Memory B cell (primary cell): ENCODE measurements at regions not wholly inside any gene's neighbourhood (a gene's known extent, or its start where the extent isn't known, plus 50 kb on each side); places are given as distances from the start of the nearest gene placed in this dataset.
"Not testable (repeated sequence)": the region's sequence is repeated elsewhere in the genome, so short reads cannot be mapped to it uniquely, and the experiment has no call there.

Source experiments
- ATAC-seq: fragments of 150-1000 bp; cut with Tn5 transposase; 2 replicates; pipeline ENCODE4 v1.10.0; 2021; ENCODE audit warnings: low read depth, mild to moderate bottlenecking, moderate library complexity
- DNase-seq, 2 donors: peaks; one replicate each; pipeline ENCODE4 v3.0.0; 2022; ENCODE audit warnings: low spot score in 2 of 2
- H3K27ac Mint-ChIP-seq: one replicate; pipeline ENCODE4 v1.8.0; 2022; ENCODE audit warnings: mild to moderate bottlenecking, moderate library complexity, mixed read lengths
- H3K27me3 Mint-ChIP-seq: one replicate; pipeline ENCODE4 v1.8.0; 2022; ENCODE audit warnings: mixed read lengths
- H3K36me3 Mint-ChIP-seq: one replicate; pipeline ENCODE4 v1.8.0; 2022; ENCODE audit warnings: mild to moderate bottlenecking, mixed read lengths
- H3K4me1 Mint-ChIP-seq: one replicate; pipeline ENCODE4 v1.8.0; 2022; ENCODE audit warnings: mixed read lengths
- H3K4me3 Mint-ChIP-seq: one replicate; pipeline ENCODE4 v1.8.0; 2022; ENCODE audit warnings: mild to moderate bottlenecking, moderate library complexity, mixed read lengths
- H3K9me3 Mint-ChIP-seq: one replicate; pipeline ENCODE4 v1.8.0; 2022; ENCODE audit warnings: mixed read lengths

DNA sequence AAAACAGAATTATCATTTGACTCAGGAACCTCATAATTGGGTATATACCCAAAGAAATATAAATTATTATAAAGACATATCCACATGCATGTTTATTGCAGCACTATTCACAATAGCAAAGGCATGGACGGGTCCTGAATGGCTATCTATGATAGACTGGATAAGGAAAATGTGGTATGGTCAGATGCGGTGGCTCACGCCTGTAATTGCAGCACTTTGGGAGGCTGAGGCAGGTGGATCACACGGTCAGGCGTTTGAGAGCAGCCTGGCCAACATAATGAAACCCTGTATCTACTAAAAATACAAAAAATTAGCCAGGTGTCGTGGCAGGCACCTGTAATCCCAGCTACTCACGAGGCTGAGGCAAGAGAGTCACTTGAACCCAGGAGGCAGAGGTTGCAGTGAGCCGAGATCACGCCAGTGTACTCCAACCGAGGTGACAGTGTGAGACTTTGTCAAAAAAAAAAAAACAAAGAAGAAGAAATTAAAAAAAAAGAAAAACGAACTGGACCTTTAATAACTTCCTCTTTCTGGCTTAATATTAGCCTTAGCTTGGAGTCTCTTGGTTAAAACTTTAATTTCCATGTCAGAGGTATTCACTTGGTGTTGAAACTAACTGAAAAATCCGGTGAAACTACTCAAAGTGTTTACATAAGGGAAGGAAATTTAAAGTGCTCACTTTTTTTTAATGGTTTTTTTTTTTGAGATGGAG lies 104.4 kb downstream of the ZNF486 start:
- Mint-ChIP-seq H3K9me3 (no peaks in the 10 kb centered on the region), H3K4me1 (peaks cover 10% of the 10 kb centered on the region), H3K27ac (no peak overlapping the region)

DNA sequence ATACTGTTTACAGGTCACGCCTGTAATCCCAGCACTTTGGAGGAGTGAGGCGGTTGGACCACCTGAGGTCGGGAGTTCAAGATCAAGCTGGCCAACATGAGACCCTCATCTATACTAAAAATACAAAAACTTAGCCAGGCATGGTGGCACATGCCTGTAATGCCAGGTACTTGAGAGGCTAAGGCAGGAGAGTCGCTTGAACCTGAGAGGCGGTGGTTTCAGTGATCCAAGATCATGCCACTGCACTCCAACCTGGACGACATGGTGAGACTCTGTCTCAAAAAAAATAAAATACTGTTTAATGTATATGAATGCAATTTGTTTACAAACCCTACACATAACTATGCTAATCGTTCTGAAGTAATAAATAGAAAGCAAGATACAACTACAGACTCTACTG lies 102.4 kb downstream of the ZNF486 start:
- no peaks in the 10 kb centered on the region for H3K27me3 Mint-ChIP-seq
- no peaks in the 10 kb centered on the region for H3K9me3 Mint-ChIP-seq
- H3K27ac Mint-ChIP-seq, result no peak overlapping the region
- H3K4me1 Mint-ChIP-seq, result peaks cover 10% of the 10 kb centered on the region
- H3K36me3 Mint-ChIP-seq, result no peaks in the 10 kb centered on the region
- ATAC-seq, result no peak
- DNase-seq, result no peak
- H3K4me3 Mint-ChIP-seq, result no peak overlapping the region

More for the DNA sequence above, 104.4 kb downstream of the ZNF486 start:
- Mint-ChIP-seq H3K27me3 (no peaks in the 10 kb centered on the region), H3K4me3 (peak overlapping the region; percentile 49), H3K36me3 (no peaks in the 10 kb centered on the region)
- DNase-seq (no peak), ATAC-seq (no peak)

DNA sequence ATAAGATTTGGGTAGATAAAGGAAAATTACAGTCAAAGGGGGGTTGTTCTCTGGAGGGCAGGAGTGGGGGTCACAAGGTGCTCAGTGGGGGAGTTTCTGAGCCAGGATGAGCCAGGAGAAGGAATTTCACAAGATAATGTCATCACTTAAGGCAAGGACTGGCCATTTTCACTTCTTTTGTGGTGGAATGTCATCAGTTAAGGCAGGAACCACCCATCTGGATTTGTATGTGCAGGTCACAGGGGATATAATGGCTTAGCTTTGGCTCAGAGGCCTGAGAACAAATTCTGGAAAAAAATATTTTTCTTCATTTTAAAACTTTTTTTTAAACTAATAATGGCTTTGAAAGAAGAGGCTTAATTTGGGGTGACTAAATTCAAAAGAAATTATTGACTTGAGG lies 94.5 kb downstream of the ZNF486 start:
- H3K9me3 Mint-ChIP-seq, H3K27ac Mint-ChIP-seq: not testable (repeated sequence)

DNA sequence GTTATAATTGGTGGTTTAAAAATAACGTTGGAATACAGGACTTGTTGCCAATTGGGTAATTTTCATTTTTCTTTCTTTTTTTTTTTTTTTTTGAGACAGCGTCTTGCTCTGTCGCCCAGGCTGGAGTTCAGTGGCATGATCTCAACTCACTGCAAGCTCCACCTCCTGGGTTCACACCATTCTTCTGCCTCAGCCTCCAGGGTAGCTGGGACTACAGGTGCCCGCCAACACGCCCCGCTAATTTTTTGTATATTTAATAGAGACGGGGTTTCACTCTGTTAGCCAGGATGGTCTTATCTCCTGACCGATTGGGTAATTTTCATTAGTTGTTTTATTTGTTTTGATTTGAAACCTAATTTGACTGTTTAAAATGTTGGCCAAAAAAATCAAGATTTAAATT lies 93.7 kb downstream of the ZNF486 start:
- H3K36me3 Mint-ChIP-seq, H3K27ac Mint-ChIP-seq, H3K27me3 Mint-ChIP-seq, ATAC-seq, H3K9me3 Mint-ChIP-seq, DNase-seq, H3K4me1 Mint-ChIP-seq, H3K4me3 Mint-ChIP-seq: not testable (repeated sequence)

More for the DNA sequence above, 94.5 kb downstream of the ZNF486 start:
- H3K4me3 Mint-ChIP-seq, H3K27me3 Mint-ChIP-seq, ATAC-seq, DNase-seq, H3K4me1 Mint-ChIP-seq, H3K36me3 Mint-ChIP-seq: not testable (repeated sequence)

DNA sequence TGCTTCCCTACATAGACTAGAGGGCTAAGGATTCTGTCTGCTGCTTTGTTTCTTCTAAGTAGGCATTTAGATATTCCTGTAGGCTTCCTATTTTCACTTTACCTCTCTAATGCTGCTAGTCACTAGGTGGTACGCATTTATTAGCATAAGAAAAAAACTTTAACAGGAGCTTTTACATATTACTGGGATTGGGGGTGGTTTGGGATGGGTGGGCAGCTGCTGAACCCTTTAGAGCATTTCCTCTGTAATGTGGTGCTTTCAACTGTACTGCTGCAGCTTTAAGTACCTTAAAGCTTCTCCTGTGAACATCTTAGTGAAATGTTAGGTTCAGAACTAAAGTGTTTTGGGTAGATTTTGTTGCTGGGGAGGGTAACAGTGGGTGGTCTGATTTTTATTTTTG lies 92.6 kb downstream of the ZNF486 start:
- H3K27me3 Mint-ChIP-seq, result peaks cover 2% of the 10 kb centered on the region

DNA sequence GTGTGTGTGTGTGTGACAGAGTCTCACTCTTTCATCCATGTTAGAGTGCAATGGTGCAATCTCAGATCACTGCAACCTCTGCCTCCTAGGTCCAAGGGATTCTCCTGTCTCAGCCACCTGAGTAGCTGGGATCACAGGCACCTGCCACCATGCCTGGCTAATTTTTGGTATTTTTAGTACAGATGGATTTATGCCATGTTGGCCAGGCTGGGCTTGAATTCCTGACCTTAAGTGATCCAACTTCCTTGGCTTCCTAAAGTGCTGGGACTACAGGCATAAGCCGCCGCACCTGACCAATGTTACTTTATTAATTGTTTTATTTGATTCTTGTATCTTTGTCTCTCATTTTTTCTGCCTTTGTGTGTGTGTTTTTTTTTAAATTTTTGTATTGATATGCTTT lies 89.6 kb downstream of the ZNF486 start:
- no peak for ATAC-seq
- H3K27me3 Mint-ChIP-seq, result no peaks in the 10 kb centered on the region
- H3K4me1 Mint-ChIP-seq, result no peaks in the 10 kb centered on the region
- no peaks in the 10 kb centered on the region for H3K36me3 Mint-ChIP-seq
- no peak overlapping the region for H3K27ac Mint-ChIP-seq
- DNase-seq, result no peak
- no peak overlapping the region for H3K4me3 Mint-ChIP-seq
- no peaks in the 10 kb centered on the region for H3K9me3 Mint-ChIP-seq

More for the DNA sequence above, 92.6 kb downstream of the ZNF486 start:
- Mint-ChIP-seq H3K4me1 (no peaks in the 10 kb centered on the region), H3K27ac (no peak overlapping the region), H3K36me3 (no peaks in the 10 kb centered on the region), H3K9me3 (peaks cover 2% of the 10 kb centered on the region), H3K4me3 (no peak overlapping the region)
- ATAC-seq (no peak), DNase-seq (no peak)

DNA sequence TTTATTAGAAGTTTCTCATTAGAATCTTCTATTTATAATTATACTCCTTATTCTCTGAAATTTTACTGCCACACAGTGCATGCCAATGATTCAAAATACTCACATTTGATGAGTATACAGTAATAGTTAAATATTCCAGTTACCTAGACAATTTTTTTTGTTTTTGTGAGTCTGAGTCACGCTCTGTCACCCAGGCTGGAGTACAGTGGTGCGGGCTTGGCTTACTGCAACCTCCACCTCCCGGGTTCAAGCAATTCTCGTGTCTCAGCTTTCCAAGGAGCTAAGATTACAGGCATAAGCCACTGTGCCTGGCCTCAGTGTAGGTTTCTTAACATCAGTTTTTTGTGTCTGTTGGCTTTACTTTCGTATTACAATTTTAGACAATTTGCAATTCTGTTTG lies 87.1 kb downstream of the ZNF486 start:
- H3K36me3 Mint-ChIP-seq, result no peaks in the 10 kb centered on the region
- no peaks in the 10 kb centered on the region for H3K4me1 Mint-ChIP-seq
- no peak overlapping the region for H3K27ac Mint-ChIP-seq
- no peaks in the 10 kb centered on the region for H3K27me3 Mint-ChIP-seq
- DNase-seq (no peak), ATAC-seq (no peak)
- no peak overlapping the region for H3K4me3 Mint-ChIP-seq
- H3K9me3 Mint-ChIP-seq, result no peaks in the 10 kb centered on the region

DNA sequence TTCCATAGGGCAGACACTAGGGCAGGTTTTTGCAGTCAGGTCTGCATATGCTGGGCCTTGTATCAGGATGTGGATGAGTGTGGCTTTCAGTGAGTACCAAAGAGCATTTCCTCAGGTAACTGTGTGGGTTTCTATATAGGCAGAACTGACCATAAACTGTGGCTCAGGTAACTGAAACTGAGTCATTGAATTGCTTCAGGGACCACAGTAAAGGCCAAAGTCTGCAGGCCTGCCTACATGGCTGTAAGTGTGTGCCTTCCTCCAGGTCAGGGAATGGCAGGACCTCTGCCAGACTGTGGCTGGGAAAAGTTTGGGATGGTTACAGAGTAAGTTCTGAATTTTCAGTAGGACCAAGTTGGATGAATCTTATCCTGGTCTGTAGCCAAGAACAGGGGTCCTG lies 85.6 kb downstream of the ZNF486 start:
- H3K4me3 Mint-ChIP-seq, result no peak overlapping the region
- H3K27me3 Mint-ChIP-seq, result no peaks in the 10 kb centered on the region
- H3K9me3 Mint-ChIP-seq, result no peaks in the 10 kb centered on the region
- no peak overlapping the region for H3K27ac Mint-ChIP-seq
- no peaks in the 10 kb centered on the region for H3K4me1 Mint-ChIP-seq
- no peak for DNase-seq
- no peaks in the 10 kb centered on the region for H3K36me3 Mint-ChIP-seq
- no peak for ATAC-seq

DNA sequence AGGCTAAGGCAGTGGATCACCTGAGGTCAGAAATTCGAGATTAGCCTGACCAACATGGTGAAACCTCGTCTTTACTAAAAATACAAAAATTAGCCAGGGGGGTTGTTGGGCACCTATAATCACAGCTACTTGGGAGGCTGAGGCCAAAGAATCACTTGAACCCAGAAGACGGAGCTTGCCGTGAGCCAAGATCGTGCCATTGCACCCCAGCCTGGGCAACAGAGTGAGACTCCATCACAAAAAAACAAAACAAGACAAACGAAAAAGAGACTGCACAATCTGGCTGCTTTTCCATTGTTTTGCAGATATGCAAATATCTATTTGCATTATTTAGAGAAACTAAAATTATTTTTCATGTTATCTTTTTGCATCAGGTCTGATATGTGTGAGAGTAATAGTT lies 83.6 kb downstream of the ZNF486 start:
- no peak overlapping the region for H3K27ac Mint-ChIP-seq
- no peaks in the 10 kb centered on the region for H3K27me3 Mint-ChIP-seq
- DNase-seq (no peak), ATAC-seq (no peak)
- no peaks in the 10 kb centered on the region for H3K36me3 Mint-ChIP-seq
- no peaks in the 10 kb centered on the region for H3K4me1 Mint-ChIP-seq
- H3K9me3 Mint-ChIP-seq, result no peaks in the 10 kb centered on the region
- no peak overlapping the region for H3K4me3 Mint-ChIP-seq

DNA sequence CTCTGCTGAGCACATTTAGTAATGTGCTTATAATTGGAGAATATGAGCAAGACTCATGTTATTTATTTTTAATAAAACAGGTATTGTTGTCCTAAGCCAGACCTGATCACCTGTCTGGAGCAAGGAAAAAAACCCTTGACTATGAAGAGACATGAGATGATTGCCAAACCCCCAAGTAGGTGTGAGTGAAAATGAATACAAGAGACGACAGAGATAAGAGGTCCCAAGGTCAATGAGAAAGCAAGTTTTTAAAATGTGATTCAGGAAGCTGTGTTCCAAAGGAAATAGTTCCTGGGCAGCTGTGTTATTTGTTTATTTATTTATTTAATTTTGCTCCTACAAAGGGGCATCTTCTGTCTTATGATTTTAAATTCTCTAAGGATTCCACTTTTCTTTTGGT lies 83.1 kb downstream of the ZNF486 start:
- Mint-ChIP-seq H3K27ac (no peak overlapping the region), H3K36me3 (no peaks in the 10 kb centered on the region), H3K27me3 (no peaks in the 10 kb centered on the region), H3K4me3 (no peak overlapping the region), H3K4me1 (no peaks in the 10 kb centered on the region), H3K9me3 (no peaks in the 10 kb centered on the region)
- ATAC-seq (no peak), DNase-seq (no peak)
